GM18511 (cell line): ENCODE measurements at regions not wholly inside any gene's neighbourhood (a gene's known extent, or its start where the extent isn't known, plus 50 kb on each side); places are given as distances from the start of the nearest gene placed in this dataset.

ENCODE experiments used
- ATAC-seq: cut with Tn5 transposase; IDR thresholded peaks from one replicate; pipeline ENCODE4 v1.9.1; 2021; ENCODE audit warnings: mild to moderate bottlenecking, moderate library complexity; ENCODE audit not compliant: unreplicated experiment

GRCh38 chr5:86875539-86875938, 257.8 kb downstream of the COX7C start:
- ATAC-seq = no peak

- no peak for ATAC-seq
Observed at GRCh38 chr5:86878250-86878649, 260.5 kb downstream of the COX7C start.

GRCh38 chr5:86879086-86879485, 261.3 kb downstream of the COX7C start:
- ATAC-seq = no peak

- peak; percentile 10 for ATAC-seq
Observed at GRCh38 chr5:86880344-86880743, 262.6 kb downstream of the COX7C start.

GRCh38 chr5:86880785-86881492, 263.2 kb downstream of the COX7C start:
- ATAC-seq = peak; percentile 97

- no peak for ATAC-seq
Observed at GRCh38 chr5:86881493-86882090, 263.9 kb downstream of the COX7C start.

- ATAC-seq = no peak
Observed at GRCh38 chr5:86884608-86885007, 266.9 kb downstream of the COX7C start.

GRCh38 chr5:86885011-86885410, 267.3 kb downstream of the COX7C start:
- ATAC-seq = no peak

- ATAC-seq = no peak
Observed at GRCh38 chr5:86885489-86886230, 267.9 kb downstream of the COX7C start.

GRCh38 chr5:86890375-86890774, 272.6 kb downstream of the COX7C start:
- no peak for ATAC-seq

GRCh38 chr5:86894056-86894455, 276.3 kb downstream of the COX7C start:
- ATAC-seq = no peak

GRCh38 chr5:86896916-86897315, 279.2 kb downstream of the COX7C start:
- ATAC-seq = no peak

GRCh38 chr5:86909418-86910295, 291.9 kb downstream of the COX7C start:
- no peak for ATAC-seq

GRCh38 chr5:86917117-86917579, 299.4 kb downstream of the COX7C start:
- ATAC-seq = no peak

- ATAC-seq = no peak
Observed at GRCh38 chr5:86918246-86918645, 300.5 kb downstream of the COX7C start.

GRCh38 chr5:86926033-86926432, 308.3 kb downstream of the COX7C start:
- ATAC-seq = no peak

GRCh38 chr5:86929123-86929766, 311.5 kb downstream of the COX7C start:
- ATAC-seq = no peak

GRCh38 chr5:86951761-86952160, 315.9 kb upstream of the RASA1 start:
- no peak for ATAC-seq

- no peak for ATAC-seq
Observed at GRCh38 chr5:86964889-86965288, 302.8 kb upstream of the RASA1 start.

GRCh38 chr5:86968301-86968753, 299.4 kb upstream of the RASA1 start:
- no peak for ATAC-seq
